ENCODE measurements at regions not wholly inside any gene's neighbourhood (a gene's known extent, or its start where the extent isn't known, plus 50 kb on each side); places are given as distances from the start of the nearest gene placed in this dataset.

DNA sequence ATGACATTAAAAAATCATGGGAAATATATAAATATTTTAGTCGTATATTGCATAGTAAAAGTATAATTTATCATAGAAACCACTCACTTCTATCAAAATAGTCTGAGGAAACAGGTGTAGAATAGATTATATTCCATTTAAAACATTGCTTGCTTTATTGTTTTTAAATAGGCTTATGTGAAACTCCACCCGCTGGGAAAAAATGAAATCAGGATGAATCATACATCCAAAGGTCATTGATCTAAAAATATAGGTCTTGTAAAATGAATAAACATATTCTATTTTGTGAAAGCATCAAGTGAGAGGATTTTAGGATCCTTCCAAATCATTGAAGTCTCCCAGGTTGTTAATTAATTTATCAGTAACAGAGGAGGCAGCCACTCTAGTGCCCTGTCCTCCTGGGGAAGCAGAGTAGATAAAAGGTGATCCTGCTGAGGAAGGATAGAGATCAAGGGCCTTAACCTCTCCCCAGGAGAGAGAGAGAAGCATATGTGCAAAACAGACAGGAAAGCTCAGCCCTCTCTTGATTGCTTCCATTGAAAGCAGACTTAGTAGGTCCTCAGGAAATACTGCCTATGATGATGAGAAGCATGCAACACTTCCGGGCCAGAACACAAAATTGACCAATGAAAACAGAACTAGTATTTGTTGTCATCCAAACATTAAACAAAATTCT, 96.8 kb upstream of the MAP9 start:
- POLR2A ChIA-PET (ENCODE audit: low non-redundant PET) = no interaction called here
- no peaks in the 10 kb centered on the region for H3K4me1 ChIP-seq (ENCODE audit: insufficient read depth, low read length, poor library complexity, severe bottlenecking)
- BruUV-seq (replicated peaks) = no TSS peak

DNA sequence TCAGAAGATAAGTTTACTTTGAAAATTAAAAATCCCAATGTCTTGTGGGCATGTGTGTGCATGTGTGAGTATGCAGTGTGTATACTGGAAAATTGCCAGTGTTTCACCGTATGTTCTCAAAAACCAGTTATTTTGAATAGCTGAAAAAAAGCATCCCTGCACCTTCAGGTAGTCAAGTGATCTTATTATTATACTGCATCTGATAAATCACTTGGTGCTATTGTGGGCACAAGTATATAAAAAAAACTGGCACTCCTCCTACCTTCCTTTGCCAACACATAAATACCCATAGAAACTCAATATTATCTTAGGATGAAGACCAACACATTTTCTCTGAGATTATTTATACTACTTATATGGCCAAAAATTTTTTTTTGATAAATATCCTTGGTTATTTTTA, 91.5 kb upstream of the MAP9 start:
- ChIA-PET POLR2A (ENCODE audit: low non-redundant PET) (no interaction called here), CTCF (no interaction called here)
- H3K4me3 ChIP-seq (ENCODE audit: low read depth, low read length, poor library complexity, severe bottlenecking) = no peak overlapping the region
- H3K36me3 ChIP-seq (ENCODE audit: insufficient read depth, low read length, poor library complexity, severe bottlenecking) = no peaks in the 10 kb centered on the region
- no peaks in the 10 kb centered on the region for H3K27me3 ChIP-seq (replicated peaks; ENCODE audit: insufficient read depth, low read depth, low read length, poor library complexity)
- DNase-seq (ENCODE audit: low spot score) = no peak
- H3K4me1 ChIP-seq (ENCODE audit: insufficient read depth, low read length, poor library complexity, severe bottlenecking) = no peaks in the 10 kb centered on the region
- no peaks in the 10 kb centered on the region for H3K9me3 ChIP-seq (ENCODE audit: low read depth, low read length, poor library complexity, severe bottlenecking)
- intact Hi-C loops (cut with micrococcal nuclease; ENCODE audit: unreplicated experiment) = no loop called here
- no TSS peak for BruUV-seq (replicated peaks)
- H3K27ac ChIP-seq (ENCODE audit: low read depth, low read length, poor library complexity, severe bottlenecking) = no peak overlapping the region
- no peak for TF ChIP-seq EZH2 (IDR thresholded peaks at IDR 0.05; ENCODE audit: borderline replicate concordance, low read depth, low read length, poor library complexity, severe bottlenecking)
- TF ChIP-seq, protein P1, sequence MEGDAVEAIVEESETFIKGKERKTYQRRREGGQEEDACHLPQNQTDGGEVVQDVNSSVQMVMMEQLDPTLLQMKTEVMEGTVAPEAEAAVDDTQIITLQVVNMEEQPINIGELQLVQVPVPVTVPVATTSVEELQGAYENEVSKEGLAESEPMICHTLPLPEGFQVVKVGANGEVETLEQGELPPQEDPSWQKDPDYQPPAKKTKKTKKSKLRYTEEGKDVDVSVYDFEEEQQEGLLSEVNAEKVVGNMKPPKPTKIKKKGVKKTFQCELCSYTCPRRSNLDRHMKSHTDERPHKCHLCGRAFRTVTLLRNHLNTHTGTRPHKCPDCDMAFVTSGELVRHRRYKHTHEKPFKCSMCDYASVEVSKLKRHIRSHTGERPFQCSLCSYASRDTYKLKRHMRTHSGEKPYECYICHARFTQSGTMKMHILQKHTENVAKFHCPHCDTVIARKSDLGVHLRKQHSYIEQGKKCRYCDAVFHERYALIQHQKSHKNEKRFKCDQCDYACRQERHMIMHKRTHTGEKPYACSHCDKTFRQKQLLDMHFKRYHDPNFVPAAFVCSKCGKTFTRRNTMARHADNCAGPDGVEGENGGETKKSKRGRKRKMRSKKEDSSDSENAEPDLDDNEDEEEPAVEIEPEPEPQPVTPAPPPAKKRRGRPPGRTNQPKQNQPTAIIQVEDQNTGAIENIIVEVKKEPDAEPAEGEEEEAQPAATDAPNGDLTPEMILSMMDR (conservative IDR thresholded peaks at IDR 0.05; ENCODE audit: low read depth, low read length) = no peak

More for the DNA sequence above, 96.8 kb upstream of the MAP9 start:
- H3K9me3 ChIP-seq (ENCODE audit: low read depth, low read length, poor library complexity, severe bottlenecking) = no peaks in the 10 kb centered on the region
- CTCF ChIA-PET = no interaction called here
- no peak overlapping the region for H3K4me3 ChIP-seq (ENCODE audit: low read depth, low read length, poor library complexity, severe bottlenecking)
- H3K27me3 ChIP-seq (replicated peaks; ENCODE audit: insufficient read depth, low read depth, low read length, poor library complexity) = no peaks in the 10 kb centered on the region
- H3K27ac ChIP-seq (ENCODE audit: low read depth, low read length, poor library complexity, severe bottlenecking) = no peak overlapping the region
- intact Hi-C loops (cut with micrococcal nuclease; ENCODE audit: unreplicated experiment) = no loop called here
- TF ChIP-seq EZH2 (IDR thresholded peaks at IDR 0.05; ENCODE audit: borderline replicate concordance, low read depth, low read length, poor library complexity, severe bottlenecking) = no peak
- TF ChIP-seq, protein P1 (conservative IDR thresholded peaks at IDR 0.05; ENCODE audit: low read depth, low read length) = no peak
- no peak for DNase-seq (ENCODE audit: low spot score)
- H3K36me3 ChIP-seq (ENCODE audit: insufficient read depth, low read length, poor library complexity, severe bottlenecking) = no peaks in the 10 kb centered on the region

DNA sequence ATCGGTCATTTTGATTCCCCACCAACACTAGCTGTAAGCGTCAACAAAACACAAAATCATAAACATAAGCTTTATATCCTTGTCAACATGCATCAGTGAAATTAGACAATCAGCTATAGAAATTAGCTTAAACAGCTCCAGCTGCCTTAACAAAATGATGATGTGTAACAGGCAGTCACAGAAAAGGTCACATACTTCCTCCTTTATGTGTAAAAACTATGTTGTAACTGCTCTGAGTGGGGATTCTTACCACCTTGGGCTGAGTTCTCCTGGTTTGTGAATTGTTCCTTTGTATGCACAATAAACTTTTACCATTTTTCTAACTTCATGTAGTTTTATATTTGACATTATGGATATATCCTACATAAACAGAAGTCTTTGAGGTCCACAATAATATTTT, 73.9 kb upstream of the MAP9 start:
- intact Hi-C loops (cut with micrococcal nuclease; ENCODE audit: unreplicated experiment) = no loop called here
- no peak for DNase-seq (ENCODE audit: low spot score)
- H3K27me3 ChIP-seq (replicated peaks; ENCODE audit: insufficient read depth, low read depth, low read length, poor library complexity) = no peaks in the 10 kb centered on the region
- H3K36me3 ChIP-seq (ENCODE audit: insufficient read depth, low read length, poor library complexity, severe bottlenecking) = no peaks in the 10 kb centered on the region
- no TSS peak for BruUV-seq (replicated peaks)
- no peaks in the 10 kb centered on the region for H3K4me1 ChIP-seq (ENCODE audit: insufficient read depth, low read length, poor library complexity, severe bottlenecking)
- CTCF ChIA-PET = no interaction called here
- POLR2A ChIA-PET (ENCODE audit: low non-redundant PET) = no interaction called here
- H3K9me3 ChIP-seq (ENCODE audit: low read depth, low read length, poor library complexity, severe bottlenecking) = no peaks in the 10 kb centered on the region
- no peak overlapping the region for H3K4me3 ChIP-seq (ENCODE audit: low read depth, low read length, poor library complexity, severe bottlenecking)
- no peak overlapping the region for H3K27ac ChIP-seq (ENCODE audit: low read depth, low read length, poor library complexity, severe bottlenecking)
- TF ChIP-seq EZH2 (IDR thresholded peaks at IDR 0.05; ENCODE audit: borderline replicate concordance, low read depth, low read length, poor library complexity, severe bottlenecking) = no peak
- TF ChIP-seq, protein P1 (conservative IDR thresholded peaks at IDR 0.05; ENCODE audit: low read depth, low read length) = no peak
